ENCODE measurements at regions not wholly inside any gene's neighbourhood (a gene's known extent, or its start where the extent isn't known, plus 50 kb on each side); places are given as distances from the start of the nearest gene placed in this dataset.

DNA sequence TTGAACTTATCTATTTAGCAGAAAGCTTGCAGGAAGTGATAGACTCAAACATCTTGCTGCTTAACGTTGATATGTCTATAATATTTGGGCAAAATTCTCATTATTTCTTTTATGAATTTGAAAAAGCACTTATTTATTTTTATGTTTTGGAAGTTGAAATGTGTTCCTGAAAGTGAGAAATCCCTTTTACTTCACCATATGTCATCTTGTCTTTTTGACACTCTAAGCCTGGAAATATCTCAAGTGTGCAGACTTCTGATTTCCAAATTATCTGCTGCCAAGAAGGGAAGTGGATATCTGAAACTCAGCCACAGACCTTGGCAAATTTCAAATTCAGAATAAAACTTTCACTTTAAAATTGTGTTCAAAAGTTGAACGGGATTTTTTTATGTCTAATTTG is 368.7 kb upstream of the MANEA start:
- no peak overlapping the region for H3K9ac ChIP-seq (replicated peaks in 1 of 4; ENCODE audit: extremely low read depth in 1 of 4, low read depth in 3 of 4, low read length in 3 of 4)

More for the DNA sequence above, 368.7 kb upstream of the MANEA start:
- H3K23ac ChIP-seq (ENCODE audit: insufficient read length) = no peak overlapping the region
- no peak overlapping the region for H2BK120ac ChIP-seq (replicated peaks; ENCODE audit: low read depth, low read length)
- no peak overlapping the region for H2BK5ac ChIP-seq (ENCODE audit: low read depth, low read length)
- no peaks in the 10 kb centered on the region for H3K27me3 ChIP-seq (replicated peaks in 1 of 4; ENCODE audit: control insufficient read depth in 3 of 4, extremely low read depth in 1 of 4, insufficient read depth in 3 of 4, low read length in 3 of 4)
- WGBS, 2 experiments (ENCODE audit: extremely low coverage in 1 of 2, insufficient coverage in 1 of 2, insufficient read length in 1 of 2, insufficient replicate concordance in 2 of 2, low coverage in 1 of 2, low lambda C conversion rate in 2 of 2, missing lambda C conversion rate in 1 of 2) = 89% methylated on average over 2 of the region's 2 CpGs; no CpG with 5 or more reads in 1 of the 2 experiments
- no peak overlapping the region for H2BK12ac ChIP-seq (ENCODE audit: low read depth, low read length)
- no peaks in the 10 kb centered on the region for H3K79me2 ChIP-seq (ENCODE audit: control insufficient read depth in 1 of 2, insufficient read depth in 2 of 2, low read length in 2 of 2)
- H2AFZ ChIP-seq (ENCODE audit: low read length) = no peak overlapping the region
- POLR2A ChIA-PET (ENCODE audit: partially characterized antibody) = no interaction called here
- TF ChIP-seq TCF12 (IDR thresholded peaks at IDR 0.05; ENCODE audit: low read depth, low read length) (no peak), BACH1 (IDR thresholded peaks at IDR 0.05; ENCODE audit: low read length) (no peak), HDAC6 (IDR thresholded peaks at IDR 0.05; ENCODE audit: low read depth, low read length) (no peak), KDM1A (IDR thresholded peaks at IDR 0.05; ENCODE audit: borderline replicate concordance, low read length) (no peak), SIN3A (conservative IDR thresholded peaks at IDR 0.05 in 1 of 2, IDR thresholded peaks at IDR 0.05 in 1 of 2; ENCODE audit: low read depth in 1 of 2, low read length in 2 of 2) (no peak), EP300 (IDR thresholded peaks at IDR 0.05; ENCODE audit: borderline replicate concordance in 1 of 2, low read depth in 2 of 2, low read length in 2 of 2) (no peak), NANOG (IDR thresholded peaks at IDR 0.05; ENCODE audit: insufficient read depth, low read depth, low read length, poor library complexity, severe bottlenecking) (no peak), SP4 (IDR thresholded peaks at IDR 0.05; ENCODE audit: low read length) (no peak), BCL11A (IDR thresholded peaks at IDR 0.05; ENCODE audit: low read depth in 2 of 2, low read length in 2 of 2) (no peak)
- CTCF ChIA-PET (ENCODE audit: partially characterized antibody) = no interaction called here
- no peak overlapping the region for H4K8ac ChIP-seq (ENCODE audit: extremely low read depth, insufficient read depth, low read length)
- H3K23me2 ChIP-seq (ENCODE audit: low read depth, low read length) = no peaks in the 10 kb centered on the region
- H3K9me3 ChIP-seq (ENCODE audit: insufficient read depth in 2 of 2, low read depth in 1 of 2, low read length in 1 of 2) = no peaks in the 10 kb centered on the region
- DNase-seq (ENCODE audit: low read depth in 1 of 2, low spot score in 2 of 2) (no peak), FAIRE-seq (no peak)
- no peak overlapping the region for H3K4me2 ChIP-seq (ENCODE audit: insufficient read depth in 1 of 2, low read depth in 2 of 2, low read length in 2 of 2)
- H3K14ac ChIP-seq (ENCODE audit: insufficient read length) = no peak overlapping the region
- H3K4me3 ChIP-seq (ENCODE audit: extremely low read depth in 1 of 4, insufficient read depth in 2 of 4, low read depth in 3 of 4, low read length in 4 of 4) = no peak overlapping the region
- H3K18ac ChIP-seq (ENCODE audit: extremely low read depth, low read length) = no peak overlapping the region
- no peak overlapping the region for H3K4ac ChIP-seq (replicated peaks; ENCODE audit: insufficient read length, low read depth, low read length)
- H3K56ac ChIP-seq (replicated peaks; ENCODE audit: insufficient read length, low read depth, low read length) = no peak overlapping the region
- no peaks in the 10 kb centered on the region for H3K36me3 ChIP-seq (ENCODE audit: control insufficient read depth in 2 of 4, insufficient read depth in 4 of 4, low read length in 3 of 4)
- no peak overlapping the region for H4K5ac ChIP-seq (ENCODE audit: insufficient read length, low read depth, low read length)
- no peaks in the 10 kb centered on the region for H3K79me1 ChIP-seq (ENCODE audit: low read depth, low read length)
- no peak overlapping the region for H2BK20ac ChIP-seq (ENCODE audit: low read length)
- no peak overlapping the region for H4K91ac ChIP-seq (replicated peaks; ENCODE audit: insufficient read length, low read length)
- no peak overlapping the region for H3K27ac ChIP-seq (ENCODE audit: low read depth, low read length)
- H2BK15ac ChIP-seq (ENCODE audit: low read length) = no peak overlapping the region
- H3K4me1 ChIP-seq (replicated peaks in 1 of 4; ENCODE audit: control insufficient read depth in 3 of 4, insufficient read depth in 4 of 4, low read length in 3 of 4) = no peaks in the 10 kb centered on the region
- H2AK5ac ChIP-seq (ENCODE audit: low read depth, low read length) = no peak overlapping the region
- no peaks in the 10 kb centered on the region for H4K20me1 ChIP-seq (replicated peaks in 1 of 2; ENCODE audit: control insufficient read depth in 1 of 2, insufficient read depth in 2 of 2, low read length in 2 of 2)
